ENCODE measurements at regions not wholly inside any gene's neighbourhood (a gene's known extent, or its start where the extent isn't known, plus 50 kb on each side); places are given as distances from the start of the nearest gene placed in this dataset.

- Mint-ChIP-seq H3K4me3 (no peak overlapping the region), H3K27me3 (ENCODE audit: low read depth) (no peaks in the 10 kb centered on the region), H3K4me1 (no peaks in the 10 kb centered on the region), H3K9me3 (peaks cover 7% of the 10 kb centered on the region), H3K27ac (no peak overlapping the region), H3K36me3 (no peaks in the 10 kb centered on the region)
- no peak for DNase-seq (ENCODE audit: low spot score)
- no peak for ATAC-seq
- POLR2A ChIA-PET, result interaction anchor here (0.7 kb wide), 1 partner anchor 274 kb away, joined by 3 read pairs; no protein-coding TSS in a partner anchor
- TF ChIP-seq HMGA2 (CRISPR knock-in tag; IDR thresholded peaks at IDR 0.05) (no peak), RORB (CRISPR knock-in tag; IDR thresholded peaks at IDR 0.05) (no peak), ZNF281 (CRISPR knock-in tag; IDR thresholded peaks at IDR 0.05) (no peak), JAZF1 (CRISPR knock-in tag; IDR thresholded peaks at IDR 0.05) (no peak), ZNF512 (CRISPR knock-in tag; IDR thresholded peaks at IDR 0.05; ENCODE audit: borderline replicate concordance) (no peak), GTF2I (CRISPR knock-in tag; conservative IDR thresholded peaks at IDR 0.05) (no peak), AFF4 (CRISPR knock-in tag; IDR thresholded peaks at IDR 0.05; ENCODE audit: borderline replicate concordance) (no peak), IRF2 (CRISPR knock-in tag; IDR thresholded peaks at IDR 0.05; ENCODE audit: borderline replicate concordance, low read depth) (no peak), TCF7 (CRISPR knock-in tag; IDR thresholded peaks at IDR 0.05; ENCODE audit: low read depth) (no peak), OVOL2 (CRISPR knock-in tag; IDR thresholded peaks at IDR 0.05; ENCODE audit: borderline replicate concordance) (no peak), KAT7 (CRISPR knock-in tag; IDR thresholded peaks at IDR 0.05; ENCODE audit: borderline replicate concordance) (no peak), NFE2L1 (CRISPR knock-in tag; IDR thresholded peaks at IDR 0.05) (no peak), PRDM15 (CRISPR knock-in tag; IDR thresholded peaks at IDR 0.05) (no peak), E2F4 (CRISPR knock-in tag; IDR thresholded peaks at IDR 0.05; ENCODE audit: borderline replicate concordance, low read depth) (no peak), ZNF232 (CRISPR knock-in tag; IDR thresholded peaks at IDR 0.05) (no peak), ERG (CRISPR knock-in tag; IDR thresholded peaks at IDR 0.05) (no peak), MYBL2 (CRISPR knock-in tag; IDR thresholded peaks at IDR 0.05) (no peak), NFYB (CRISPR knock-in tag; conservative IDR thresholded peaks at IDR 0.05; ENCODE audit: low read depth) (no peak)
- CTCF ChIA-PET, result no interaction called here
Measured at GRCh38 chr9:26369093-26369492, 523.5 kb downstream of the CAAP1 start.
